Neural crest cell (in vitro differentiated cells): ENCODE measurements at regions not wholly inside any gene's neighbourhood (a gene's known extent, or its start where the extent isn't known, plus 50 kb on each side); places are given as distances from the start of the nearest gene placed in this dataset.
A peak's percentile ranks its signal among the peaks of the same experiment; 100 is the strongest.

Source experiments
- DNase-seq: peaks from one replicate; pipeline ENCODE4 v3.0.0; 2021; ENCODE audit warnings: low read depth, mixed read lengths, low spot score
- H3K27ac Mint-ChIP-seq: one replicate; pipeline ENCODE4 v1.8.0; 2021; ENCODE audit warnings: mild to moderate bottlenecking, mixed read lengths; ENCODE audit not compliant: unreplicated experiment
- H3K27me3 Mint-ChIP-seq: 2 replicates; pipeline ENCODE4 v1.8.0; 2021; ENCODE audit warnings: low read depth, mild to moderate bottlenecking, mixed read lengths
- H3K36me3 Mint-ChIP-seq: 2 replicates; pipeline ENCODE4 v1.8.0; 2021; ENCODE audit warnings: low read depth, mild to moderate bottlenecking, mixed read lengths
- H3K4me1 Mint-ChIP-seq: 2 replicates; pipeline ENCODE4 v1.8.0; 2021; ENCODE audit warnings: mixed read lengths
- H3K4me3 Mint-ChIP-seq: one replicate; pipeline ENCODE4 v1.8.0; 2021; ENCODE audit warnings: mild to moderate bottlenecking, mixed read lengths
- H3K9me3 Mint-ChIP-seq: 2 replicates; pipeline ENCODE4 v1.8.0; 2021; ENCODE audit warnings: mixed read lengths
- CTCF ChIP-seq: fragments of 200-600 bp; sonication (generic); conservative IDR thresholded peaks from 2 replicates; pipeline ENCODE4 v1.5.0; 2021; ENCODE audit warnings: antibody characterized with exemption, mild to moderate bottlenecking

DNA sequence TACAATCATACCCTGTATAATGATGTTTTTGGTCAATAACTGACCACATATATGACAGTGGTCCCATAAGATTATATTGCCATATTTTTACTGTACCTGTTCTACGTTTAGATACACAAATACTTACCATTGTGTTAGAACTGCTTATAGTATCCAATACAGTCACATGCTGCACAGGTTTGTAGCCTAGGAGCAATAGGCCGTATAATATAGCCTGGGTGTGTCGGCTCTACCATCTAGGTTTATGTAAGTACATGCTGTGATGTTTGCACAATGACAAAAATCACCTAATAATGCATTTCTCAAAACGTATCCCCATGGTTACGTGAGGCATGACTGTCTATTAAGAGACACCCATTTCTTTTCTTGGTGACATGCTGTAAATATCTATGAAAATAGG lies 55.0 kb upstream of the APCDD1 start:
- TF ChIP-seq CTCF = no peak
- Mint-ChIP-seq H3K27ac (no peak overlapping the region), H3K4me3 (no peak overlapping the region), H3K9me3 (peaks cover 4% of the 10 kb centered on the region), H3K4me1 (peaks cover 54% of the 10 kb centered on the region), H3K36me3 (peaks cover 2% of the 10 kb centered on the region), H3K27me3 (no peaks in the 10 kb centered on the region)
- DNase-seq = no peak

DNA sequence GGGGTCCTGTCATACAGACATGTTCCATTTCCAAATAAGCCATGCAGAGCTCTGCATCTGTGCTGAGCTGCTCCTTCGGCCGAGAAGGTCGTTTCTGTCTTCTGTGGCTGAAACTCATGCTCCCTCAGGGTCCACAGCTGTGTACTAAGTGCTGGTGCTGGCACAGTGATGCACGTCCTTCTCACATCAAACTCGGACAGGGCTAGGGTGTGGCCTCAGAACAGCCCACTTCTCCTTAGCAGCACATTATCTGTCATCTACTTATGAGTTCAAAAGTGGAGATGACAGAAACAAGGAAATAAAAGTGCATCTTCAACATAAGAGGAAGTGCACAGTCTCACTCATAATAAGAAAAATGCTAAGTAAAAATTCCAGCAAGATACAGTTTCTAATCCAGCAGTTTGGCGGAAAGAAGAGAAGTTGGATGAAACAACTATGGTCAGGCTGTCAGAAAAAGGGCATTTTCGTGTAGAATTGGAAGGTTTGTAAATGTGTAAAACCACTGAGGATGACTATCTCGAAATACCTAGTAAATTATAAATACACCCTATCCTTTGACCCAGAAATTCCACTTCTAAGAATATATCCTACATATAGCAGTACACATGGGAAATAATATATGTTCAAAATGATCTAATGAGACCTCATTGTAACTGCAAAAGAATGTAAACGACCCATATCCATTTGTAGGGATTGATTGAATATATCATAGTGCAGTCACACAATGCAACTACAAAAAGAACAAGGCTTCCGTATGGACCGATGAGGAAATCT lies 53.7 kb upstream of the APCDD1 start:
- no peaks in the 10 kb centered on the region for H3K9me3 Mint-ChIP-seq
- peaks cover 62% of the 10 kb centered on the region for H3K4me1 Mint-ChIP-seq
- TF ChIP-seq CTCF = no peak
- peak overlapping the region; percentile 2 for H3K4me3 Mint-ChIP-seq
- no peak for DNase-seq
- H3K27me3 Mint-ChIP-seq = no peaks in the 10 kb centered on the region
- no peak overlapping the region for H3K27ac Mint-ChIP-seq
- no peaks in the 10 kb centered on the region for H3K36me3 Mint-ChIP-seq

GRCh38 chr18:10401521-10401920 lies 52.9 kb upstream of the APCDD1 start:
- DNase-seq = no peak
- TF ChIP-seq CTCF = no peak
- H3K4me1 Mint-ChIP-seq = peaks cover 70% of the 10 kb centered on the region
- H3K27ac Mint-ChIP-seq = no peak overlapping the region
- H3K9me3 Mint-ChIP-seq = no peaks in the 10 kb centered on the region
- H3K4me3 Mint-ChIP-seq = no peak overlapping the region
- no peaks in the 10 kb centered on the region for H3K36me3 Mint-ChIP-seq
- H3K27me3 Mint-ChIP-seq = no peaks in the 10 kb centered on the region

GRCh38 chr18:10401930-10402329 lies 52.5 kb upstream of the APCDD1 start:
- Mint-ChIP-seq H3K36me3 (no peaks in the 10 kb centered on the region), H3K9me3 (no peaks in the 10 kb centered on the region), H3K27me3 (no peaks in the 10 kb centered on the region), H3K4me3 (no peak overlapping the region), H3K27ac (no peak overlapping the region), H3K4me1 (peaks cover 74% of the 10 kb centered on the region)
- TF ChIP-seq CTCF = no peak
- no peak for DNase-seq

- no peaks in the 10 kb centered on the region for H3K36me3 Mint-ChIP-seq
- no peak for TF ChIP-seq CTCF
- DNase-seq = no peak
- peak overlapping the region; percentile 49 for H3K4me3 Mint-ChIP-seq
- no peaks in the 10 kb centered on the region for H3K9me3 Mint-ChIP-seq
- peaks cover 68% of the 10 kb centered on the region for H3K4me1 Mint-ChIP-seq
- H3K27me3 Mint-ChIP-seq = no peaks in the 10 kb centered on the region
- no peak overlapping the region for H3K27ac Mint-ChIP-seq
These were observed 51.4 kb upstream of the APCDD1 start for GRCh38 chr18:10402871-10403559.
